Spleen (tissue), 7 donors: ENCODE measurements at regions not wholly inside any gene's neighbourhood (a gene's known extent, or its start where the extent isn't known, plus 50 kb on each side); places are given as distances from the start of the nearest gene placed in this dataset.

ENCODE experiments used
- POLR2A ChIP-seq, 3 donors: fragments of 450-650 bp; IDR thresholded peaks; one replicate each; pipeline ENCODE4 v1.5.1; 2017; ENCODE audit warnings: antibody characterized with exemption in 3 of 3, mild to moderate bottlenecking in 1 of 3
- POLR2AphosphoS5 ChIP-seq, 3 donors: sonication (generic); formaldehyde crosslinking; IDR thresholded peaks; one replicate each; pipeline ENCODE4 v1.5.1; 2017; ENCODE audit warnings: antibody characterized with exemption in 3 of 3
- TF ChIP-seq, protein P1 (sequence below), 11 experiments: fragments of 200-600 bp in 7 of 11; fragments of 450-650 bp in 4 of 11; sonication (generic) in 4 of 11; IDR thresholded peaks in 8 of 11; conservative IDR thresholded peaks in 3 of 11; 1 replicate in 7 of 11; 2 replicates in 4 of 11; pipeline versions ENCODE4 v1.4.0 to v1.8.0; 2016 to 2021; ENCODE audit warnings: antibody characterized with exemption in 11 of 11, inconsistent platforms in 4 of 11, mild to moderate bottlenecking in 1 of 11
- donor health status: DM: no; HTN: no; CAD: no; lungs with moderate emphysema.
- donor health status: DM: no; HTN: no; CAD: no.
- donor health status: DM: no; HTN: no; CAD: no.

DNA sequence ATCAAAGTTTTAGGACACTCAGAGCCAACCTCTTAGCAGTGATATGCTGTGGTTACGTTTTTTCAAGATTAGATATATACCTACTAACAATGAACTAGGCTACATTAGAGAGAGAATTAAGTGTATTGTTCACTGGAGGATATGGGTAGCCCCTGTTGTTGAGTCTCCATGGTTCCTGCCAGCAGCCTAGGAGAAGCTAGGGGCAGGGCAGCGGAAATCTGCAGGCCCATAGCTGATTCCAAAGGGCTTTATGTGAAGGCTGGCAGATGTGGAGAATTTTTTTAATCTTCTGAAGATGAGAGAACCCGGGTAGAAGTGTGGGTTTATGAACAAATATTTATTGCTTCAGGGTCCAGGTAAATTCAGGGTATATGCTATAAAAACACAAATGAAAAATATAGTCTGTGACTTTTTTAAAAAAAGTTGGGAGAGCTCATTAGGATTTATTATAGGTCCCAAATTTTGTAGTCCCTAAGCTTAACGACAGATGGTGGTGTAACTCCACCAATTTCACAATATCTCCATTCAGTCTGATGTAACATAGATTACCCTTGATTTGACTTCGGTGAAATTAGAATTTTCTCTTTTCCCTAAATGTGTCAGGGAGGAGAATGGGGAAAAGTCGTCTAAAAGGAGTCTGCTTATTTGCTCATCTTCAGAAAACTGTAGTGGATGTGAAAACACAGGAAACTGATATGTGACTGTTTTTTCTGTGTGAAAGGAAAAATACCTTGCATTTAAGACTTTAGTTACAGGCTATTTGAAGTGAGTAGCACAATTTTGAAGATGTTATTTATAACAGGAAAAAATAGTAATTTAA, 163.0 kb upstream of the PPP1R3A start:
- TF ChIP-seq POLR2AphosphoS5 (IDR thresholded peaks at IDR 0.05) (no peak), POLR2A (IDR thresholded peaks at IDR 0.05) (no peak)
- TF ChIP-seq, protein P1, sequence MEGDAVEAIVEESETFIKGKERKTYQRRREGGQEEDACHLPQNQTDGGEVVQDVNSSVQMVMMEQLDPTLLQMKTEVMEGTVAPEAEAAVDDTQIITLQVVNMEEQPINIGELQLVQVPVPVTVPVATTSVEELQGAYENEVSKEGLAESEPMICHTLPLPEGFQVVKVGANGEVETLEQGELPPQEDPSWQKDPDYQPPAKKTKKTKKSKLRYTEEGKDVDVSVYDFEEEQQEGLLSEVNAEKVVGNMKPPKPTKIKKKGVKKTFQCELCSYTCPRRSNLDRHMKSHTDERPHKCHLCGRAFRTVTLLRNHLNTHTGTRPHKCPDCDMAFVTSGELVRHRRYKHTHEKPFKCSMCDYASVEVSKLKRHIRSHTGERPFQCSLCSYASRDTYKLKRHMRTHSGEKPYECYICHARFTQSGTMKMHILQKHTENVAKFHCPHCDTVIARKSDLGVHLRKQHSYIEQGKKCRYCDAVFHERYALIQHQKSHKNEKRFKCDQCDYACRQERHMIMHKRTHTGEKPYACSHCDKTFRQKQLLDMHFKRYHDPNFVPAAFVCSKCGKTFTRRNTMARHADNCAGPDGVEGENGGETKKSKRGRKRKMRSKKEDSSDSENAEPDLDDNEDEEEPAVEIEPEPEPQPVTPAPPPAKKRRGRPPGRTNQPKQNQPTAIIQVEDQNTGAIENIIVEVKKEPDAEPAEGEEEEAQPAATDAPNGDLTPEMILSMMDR (IDR thresholded peaks at IDR 0.05 in 8 of 11, conservative IDR thresholded peaks at IDR 0.05 in 3 of 11), result peak in 7 of 11 experiments; percentile 42 to 57 (median 48)
